Sigmoid colon (tissue), 6 donors: ENCODE measurements at regions not wholly inside any gene's neighbourhood (a gene's known extent, or its start where the extent isn't known, plus 50 kb on each side); places are given as distances from the start of the nearest gene placed in this dataset.

ENCODE experiments used
- DNase-seq: peaks from one replicate; pipeline ENCODE4 v3.0.0-alpha.2; 2019
- H3K27ac ChIP-seq, 4 donors: fragments of 200-600 bp; sonication (generic); one replicate each; pipeline ENCODE4 v1.5.1; 2016 to 2019; ENCODE audit warnings: mild to moderate bottlenecking in 1 of 4
- H3K27me3 ChIP-seq, 3 donors: fragments of 200-600 bp; sonication (generic); one replicate each; pipeline ENCODE4 v1.5.1; 2019; ENCODE audit warnings: mild to moderate bottlenecking in 1 of 3
- H3K36me3 ChIP-seq, 4 donors: fragments of 200-600 bp; sonication (generic); one replicate each; pipeline ENCODE4 v1.5.1; 2016 to 2019
- H3K4me1 ChIP-seq, 4 donors: fragments of 200-600 bp; sonication (generic); one replicate each; pipeline ENCODE4 v1.5.1; 2017 to 2019
- H3K4me3 ChIP-seq, 4 donors: fragments of 200-600 bp; sonication (generic); one replicate each; pipeline ENCODE4 v1.5.1; 2017 to 2019; ENCODE audit warnings: mild to moderate bottlenecking in 2 of 4, moderate library complexity in 1 of 4
- H3K9me3 ChIP-seq, 4 donors: fragments of 200-600 bp in 3 of 4; sonication (generic) in 3 of 4; one replicate each; pipeline versions ENCODE4 v1.5.1 to v1.6.1; 2013 to 2019
- EP300 ChIP-seq, 4 donors: sonication (generic); formaldehyde crosslinking; IDR thresholded peaks; one replicate each; pipeline ENCODE4 v1.6.1; 2017; ENCODE audit warnings: antibody characterized with exemption in 4 of 4
- POLR2A ChIP-seq, 2 donors: fragments of 450-650 bp; IDR thresholded peaks; one replicate each; pipeline ENCODE4 v1.6.1; 2016; ENCODE audit warnings: antibody characterized with exemption in 2 of 2, mild to moderate bottlenecking in 2 of 2, moderate library complexity in 2 of 2
- POLR2AphosphoS5 ChIP-seq, 4 donors: sonication (generic); formaldehyde crosslinking; IDR thresholded peaks; one replicate each; pipeline ENCODE4 v1.6.1; 2017; ENCODE audit warnings: antibody characterized with exemption in 4 of 4
- WGBS, 2 donors: extraction: QIAGEN DNeasy Blood & Tissue Kit; methylation state at CpG; one replicate each; pipeline ENCODE4 v1.1.7; 2013; 5-methylcytosine and 5-hydroxymethylcytosine counted together
- intact Hi-C: fragments of 100-400 bp; cut with DNase I; formaldehyde crosslinking; loops from one replicate; pipeline ENCODE4 v1.15.1; 2023
- TF ChIP-seq, protein P1 (sequence below), 4 experiments: fragments of 450-650 bp in 3 of 4; fragments of 200-600 bp in 1 of 4; IDR thresholded peaks; one replicate each; pipeline ENCODE4 v1.5.1; 2016 to 2019; ENCODE audit warnings: antibody characterized with exemption in 4 of 4, mild to moderate bottlenecking in 3 of 4, moderate library complexity in 2 of 4
- donor health status: healthy with polysubstance abuse.
- donor health status: healthy.

DNA sequence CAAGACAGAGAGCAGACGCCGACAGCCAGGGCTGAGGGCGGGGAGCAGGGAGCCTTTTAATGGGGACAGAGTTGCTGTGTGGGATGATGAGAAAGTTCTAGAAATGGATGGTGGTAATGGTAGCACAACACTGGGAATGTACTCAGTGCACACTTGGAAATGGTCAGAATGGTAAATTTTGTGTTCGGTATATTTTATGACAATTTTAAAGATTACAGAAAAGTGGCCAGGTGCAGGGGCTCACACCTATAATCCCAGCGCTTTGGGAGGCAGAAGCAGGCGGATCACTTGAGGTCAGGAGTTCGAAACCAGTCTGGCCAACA, 243.2 kb upstream of the CIBAR2 start:
- no peak for DNase-seq
- H3K9me3 ChIP-seq = no peaks in the 10 kb centered on the region
- no peak for TF ChIP-seq POLR2A (IDR thresholded peaks at IDR 0.05)
- TF ChIP-seq, protein P1, sequence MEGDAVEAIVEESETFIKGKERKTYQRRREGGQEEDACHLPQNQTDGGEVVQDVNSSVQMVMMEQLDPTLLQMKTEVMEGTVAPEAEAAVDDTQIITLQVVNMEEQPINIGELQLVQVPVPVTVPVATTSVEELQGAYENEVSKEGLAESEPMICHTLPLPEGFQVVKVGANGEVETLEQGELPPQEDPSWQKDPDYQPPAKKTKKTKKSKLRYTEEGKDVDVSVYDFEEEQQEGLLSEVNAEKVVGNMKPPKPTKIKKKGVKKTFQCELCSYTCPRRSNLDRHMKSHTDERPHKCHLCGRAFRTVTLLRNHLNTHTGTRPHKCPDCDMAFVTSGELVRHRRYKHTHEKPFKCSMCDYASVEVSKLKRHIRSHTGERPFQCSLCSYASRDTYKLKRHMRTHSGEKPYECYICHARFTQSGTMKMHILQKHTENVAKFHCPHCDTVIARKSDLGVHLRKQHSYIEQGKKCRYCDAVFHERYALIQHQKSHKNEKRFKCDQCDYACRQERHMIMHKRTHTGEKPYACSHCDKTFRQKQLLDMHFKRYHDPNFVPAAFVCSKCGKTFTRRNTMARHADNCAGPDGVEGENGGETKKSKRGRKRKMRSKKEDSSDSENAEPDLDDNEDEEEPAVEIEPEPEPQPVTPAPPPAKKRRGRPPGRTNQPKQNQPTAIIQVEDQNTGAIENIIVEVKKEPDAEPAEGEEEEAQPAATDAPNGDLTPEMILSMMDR (IDR thresholded peaks at IDR 0.05) = no peak
- TF ChIP-seq POLR2AphosphoS5 (IDR thresholded peaks at IDR 0.05) = peak in 2 of 4 donors; percentile 47 to 65
- no peak for TF ChIP-seq EP300 (IDR thresholded peaks at IDR 0.05)
- no peak overlapping the region for H3K4me3 ChIP-seq
- peaks cover 0 to 78% (median 70%) of the 10 kb centered on the region in 4 donors for H3K4me1 ChIP-seq
- 87 to 89% methylated on average over 7 of the region's 7 CpGs for WGBS, 2 donors
- intact Hi-C loops = loop anchor here (5.0 kb wide), 1 partner anchor 33 kb away; no protein-coding TSS in a partner anchor
- peak overlapping the region in 3 of 4 donors; percentile 74 to 80 (median 76) for H3K27ac ChIP-seq
- H3K27me3 ChIP-seq = no peaks in the 10 kb centered on the region
- no peaks in the 10 kb centered on the region for H3K36me3 ChIP-seq

DNA sequence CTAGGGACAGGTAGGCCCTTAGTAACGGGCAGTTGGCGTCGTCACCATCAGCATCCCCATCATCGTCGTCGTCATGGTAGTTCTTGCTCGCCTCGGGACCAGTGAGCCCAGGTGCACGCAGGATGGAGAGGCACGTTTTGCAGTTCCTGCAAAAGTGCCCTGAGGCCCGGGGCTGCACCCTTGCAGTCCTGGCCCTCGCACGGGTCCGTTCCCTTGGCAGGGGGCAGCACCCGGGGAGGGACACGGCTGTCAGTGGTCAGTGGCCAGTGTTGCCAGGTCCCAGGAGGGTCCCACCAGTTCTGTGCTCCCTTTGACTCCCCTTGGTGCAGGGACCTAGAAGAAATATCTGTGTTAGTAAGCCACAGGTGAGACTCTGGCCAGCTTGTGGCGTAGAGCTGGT, 243.9 kb upstream of the CIBAR2 start:
- intact Hi-C loops = loop anchor here (5.0 kb wide), 1 partner anchor 34 kb away; no protein-coding TSS in a partner anchor
- WGBS, 2 donors = 94% methylated on average over 17 of the region's 17 CpGs
- Histone ChIP-seq H3K4me3 (no peak overlapping the region), H3K4me1 (peaks cover 0 to 76% (median 66%) of the 10 kb centered on the region in 4 donors), H3K27ac (no peak overlapping the region), H3K36me3 (no peaks in the 10 kb centered on the region), H3K9me3 (no peaks in the 10 kb centered on the region), H3K27me3 (no peaks in the 10 kb centered on the region)
- no peak for DNase-seq
- TF ChIP-seq POLR2AphosphoS5 (IDR thresholded peaks at IDR 0.05) = no peak

DNA sequence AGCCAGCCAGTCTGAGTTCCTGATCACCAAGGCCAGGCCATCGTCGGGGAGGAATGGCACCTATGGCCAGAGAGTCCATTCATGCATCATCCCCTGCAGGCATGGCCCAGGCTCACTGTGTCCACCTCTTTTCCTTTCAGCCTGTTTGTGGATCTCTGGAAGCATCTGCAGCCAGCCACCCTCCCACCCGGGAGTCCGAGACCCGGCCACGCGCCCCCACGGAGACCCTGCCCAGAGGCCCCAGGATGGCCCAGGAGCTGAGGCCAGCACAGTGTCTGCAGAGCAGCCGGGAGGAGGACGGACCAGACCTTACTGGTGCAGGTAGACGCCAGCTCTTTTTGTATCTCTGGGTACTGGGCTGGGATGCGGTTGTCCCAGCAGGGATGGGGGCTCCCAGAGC, 245.1 kb upstream of the CIBAR2 start:
- Histone ChIP-seq H3K27me3 (no peaks in the 10 kb centered on the region), H3K9me3 (no peaks in the 10 kb centered on the region), H3K36me3 (no peaks in the 10 kb centered on the region), H3K4me3 (no peak overlapping the region), H3K4me1 (peaks cover 0 to 64% (median 54%) of the 10 kb centered on the region in 4 donors), H3K27ac (no peak overlapping the region)
- 93 to 96% methylated on average over 12 of the region's 12 CpGs for WGBS, 2 donors
- intact Hi-C loops = loop anchor here (5.0 kb wide), 1 partner anchor 35 kb away; no protein-coding TSS in a partner anchor
- DNase-seq = no peak
- TF ChIP-seq EP300 (IDR thresholded peaks at IDR 0.05) (no peak), POLR2A (IDR thresholded peaks at IDR 0.05) (no peak), POLR2AphosphoS5 (IDR thresholded peaks at IDR 0.05) (no peak)
- TF ChIP-seq, protein P1 (IDR thresholded peaks at IDR 0.05) = no peak

DNA sequence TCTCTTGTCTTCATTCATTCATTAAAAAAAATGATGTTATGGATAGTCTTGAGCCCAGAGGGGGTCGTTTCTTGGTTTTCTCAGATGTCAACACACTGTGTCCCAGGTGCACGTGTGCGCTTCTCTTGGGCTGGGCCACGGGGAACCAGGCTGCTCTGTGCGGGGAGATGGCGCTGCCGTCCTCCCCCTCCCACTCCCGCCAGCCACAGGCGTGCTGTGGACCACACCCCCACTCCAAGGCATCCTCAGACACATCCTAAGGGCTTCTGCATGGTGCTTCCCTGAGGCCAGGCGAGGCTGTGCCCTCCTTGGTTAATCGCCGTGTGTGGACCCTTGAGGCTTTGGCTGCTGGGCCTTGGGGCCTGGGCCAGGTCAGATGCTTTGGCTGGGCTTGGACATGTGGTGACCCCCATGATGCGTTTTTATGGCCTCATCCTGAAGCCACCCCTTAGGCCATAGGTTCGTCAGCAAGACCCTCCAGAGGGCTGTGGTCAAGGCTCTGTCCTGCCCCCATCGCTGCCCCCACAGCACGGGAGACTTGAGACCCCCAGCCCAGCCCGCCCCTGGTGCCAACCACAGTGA, 245.7 kb upstream of the CIBAR2 start:
- intact Hi-C loops = loop anchor here (5.0 kb wide), 1 partner anchor 36 kb away; no protein-coding TSS in a partner anchor
- no peak for TF ChIP-seq EP300 (IDR thresholded peaks at IDR 0.05)
- no peak for TF ChIP-seq POLR2AphosphoS5 (IDR thresholded peaks at IDR 0.05)
- no peak for TF ChIP-seq POLR2A (IDR thresholded peaks at IDR 0.05)
- TF ChIP-seq, protein P1 (IDR thresholded peaks at IDR 0.05) = no peak
- H3K27ac ChIP-seq = no peak overlapping the region
- peaks cover 0 to 58% (median 48%) of the 10 kb centered on the region in 4 donors for H3K4me1 ChIP-seq
- no peak for DNase-seq
- no peaks in the 10 kb centered on the region for H3K27me3 ChIP-seq
- H3K9me3 ChIP-seq = no peaks in the 10 kb centered on the region
- 82 to 83% methylated on average over 17 of the region's 17 CpGs for WGBS, 2 donors
- H3K4me3 ChIP-seq = no peak overlapping the region
- no peaks in the 10 kb centered on the region for H3K36me3 ChIP-seq

DNA sequence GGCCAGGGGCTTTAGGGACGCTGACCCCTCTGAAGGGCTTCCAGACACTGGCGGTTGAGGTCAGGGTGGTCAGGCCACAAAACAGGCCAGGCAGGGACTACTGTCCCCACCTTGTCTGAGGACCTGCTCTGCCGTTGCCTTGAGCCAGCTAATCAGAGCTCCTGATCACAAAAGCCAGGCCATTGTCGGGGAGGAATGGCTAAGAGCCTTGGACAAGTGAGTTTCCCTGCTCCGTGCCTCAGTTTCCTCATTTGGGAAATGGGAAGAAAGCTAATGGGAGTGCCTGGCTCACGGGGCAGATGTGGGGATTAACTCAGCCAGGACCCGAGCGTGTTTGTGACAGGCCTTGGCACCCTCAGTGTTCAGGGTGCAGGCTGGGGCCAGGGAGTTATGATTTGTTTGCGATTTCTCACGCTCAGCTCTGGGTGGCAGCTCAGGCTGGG, 246.5 kb upstream of the CIBAR2 start:
- intact Hi-C loops = loop anchor here (5.0 kb wide), 1 partner anchor 36 kb away; no protein-coding TSS in a partner anchor
- peaks cover 0 to 61% (median 45%) of the 10 kb centered on the region in 4 donors for H3K4me1 ChIP-seq
- no peaks in the 10 kb centered on the region for H3K9me3 ChIP-seq
- no peak overlapping the region for H3K4me3 ChIP-seq
- DNase-seq = no peak
- peak overlapping the region in 2 of 4 donors; percentile 2 to 21 for H3K27ac ChIP-seq
- H3K27me3 ChIP-seq = no peaks in the 10 kb centered on the region
- TF ChIP-seq POLR2A (IDR thresholded peaks at IDR 0.05) = no peak
- TF ChIP-seq EP300 (IDR thresholded peaks at IDR 0.05) = no peak
- no peak for TF ChIP-seq POLR2AphosphoS5 (IDR thresholded peaks at IDR 0.05)
- TF ChIP-seq, protein P1 (IDR thresholded peaks at IDR 0.05) = no peak
- WGBS, 2 donors = 38 to 79% methylated on average over 10 of the region's 10 CpGs
- H3K36me3 ChIP-seq = no peaks in the 10 kb centered on the region
